Natural killer cell (primary cell): ENCODE measurements at regions not wholly inside any gene's neighbourhood (a gene's known extent, or its start where the extent isn't known, plus 50 kb on each side); places are given as distances from the start of the nearest gene placed in this dataset.

Source experiments
- ATAC-seq, 3 donors: fragments of 150-1000 bp in 2 of 3; fragments of 200-7000 bp in 1 of 3; cut with Tn5 transposase; 1 replicate in 1 of 3; 2 replicates in 2 of 3; pipeline ENCODE4 v1.10.0; 2021; ENCODE audit warnings: mild to moderate bottlenecking in 2 of 3, moderate library complexity in 2 of 3
- DNase-seq, 2 donors: peaks; one replicate each; pipeline versions ENCODE4 v3.0.0 to v3.0.0-alpha.2; 2013 to 2021; ENCODE audit warnings: mixed read lengths in 1 of 2
- H3K27ac ChIP-seq: one replicate; pipeline ENCODE4 v1.5.1; 2013; ENCODE audit warnings: mild to moderate bottlenecking, low read length
- H3K27me3 ChIP-seq: one replicate; pipeline ENCODE4 v1.6.1; 2013; ENCODE audit warnings: low read length; ENCODE audit not compliant: control insufficient read depth, insufficient read depth
- H3K36me3 ChIP-seq: one replicate; pipeline ENCODE4 v1.6.1; 2013; ENCODE audit warnings: low read length; ENCODE audit not compliant: control insufficient read depth, insufficient read depth
- H3K4me1 ChIP-seq: one replicate; pipeline ENCODE4 v1.6.1; 2013; ENCODE audit warnings: low read length; ENCODE audit not compliant: control insufficient read depth, insufficient read depth
- H3K4me3 ChIP-seq: one replicate; pipeline ENCODE4 v1.5.1; 2013; ENCODE audit warnings: low read length
- H3K9me3 ChIP-seq: one replicate; pipeline ENCODE4 v1.6.1; 2013; ENCODE audit warnings: low read length; ENCODE audit not compliant: control insufficient read depth, insufficient read depth
- H3K27ac Mint-ChIP-seq, 2 donors: one replicate each; pipeline ENCODE4 v1.8.0; 2022; ENCODE audit warnings: mild to moderate bottlenecking in 2 of 2, mixed read lengths in 2 of 2, moderate library complexity in 1 of 2
- H3K27me3 Mint-ChIP-seq, 2 donors: one replicate each; pipeline ENCODE4 v1.8.0; 2022; ENCODE audit warnings: low read depth in 2 of 2, mixed read lengths in 2 of 2
- H3K36me3 Mint-ChIP-seq: one replicate; pipeline ENCODE4 v1.8.0; 2022; ENCODE audit warnings: mixed read lengths
- H3K4me1 Mint-ChIP-seq, 2 donors: one replicate each; pipeline ENCODE4 v1.8.0; 2022; ENCODE audit warnings: mixed read lengths in 2 of 2
- H3K4me3 Mint-ChIP-seq: one replicate; pipeline ENCODE4 v1.8.0; 2022; ENCODE audit warnings: mild to moderate bottlenecking, moderate library complexity, mixed read lengths
- H3K9me3 Mint-ChIP-seq, 2 donors: one replicate each; pipeline ENCODE4 v1.8.0; 2022; ENCODE audit warnings: mixed read lengths in 2 of 2
- CTCF ChIP-seq: fragments of 200-600 bp; IDR thresholded peaks from one replicate; pipeline ENCODE4 v1.8.0; 2022; ENCODE audit warnings: antibody characterized with exemption
- WGBS: methylation state at CpG from one replicate; pipeline ENCODE4 v1.1.7; 2013; ENCODE audit warnings: missing lambda C conversion rate; ENCODE audit not compliant: insufficient coverage; 5-methylcytosine and 5-hydroxymethylcytosine counted together
- intact Hi-C: fragments of 100-400 bp; cut with micrococcal nuclease; formaldehyde crosslinking; loops from one replicate; pipeline ENCODE4 v1.14.2; 2022

GRCh38 chr2:12243381-12243780 lies 473.4 kb upstream of the TRIB2 start:
- Histone ChIP-seq H3K4me3 (no peak overlapping the region), H3K4me1 (no peaks in the 10 kb centered on the region), H3K36me3 (no peaks in the 10 kb centered on the region), H3K9me3 (no peaks in the 10 kb centered on the region), H3K27me3 (no peaks in the 10 kb centered on the region), H3K27ac (no peak overlapping the region)
- intact Hi-C loops, result no loop called here
- no peaks in the 10 kb centered on the region for H3K4me1 Mint-ChIP-seq
- H3K27ac Mint-ChIP-seq, result no peak overlapping the region
- DNase-seq (no peak), ATAC-seq (no peak)
- peaks cover 10 to 40% of the 10 kb centered on the region in 2 donors for H3K27me3 Mint-ChIP-seq
- H3K9me3 Mint-ChIP-seq, result no peaks in the 10 kb centered on the region
- no peaks in the 10 kb centered on the region for H3K36me3 Mint-ChIP-seq
- H3K4me3 Mint-ChIP-seq, result no peak overlapping the region
- 97% methylated on average over 2 of the region's 2 CpGs for WGBS
- no peak for TF ChIP-seq CTCF

GRCh38 chr2:12244070-12244469 lies 472.7 kb upstream of the TRIB2 start:
- no peak for DNase-seq
- Mint-ChIP-seq H3K36me3 (no peaks in the 10 kb centered on the region), H3K4me3 (no peak overlapping the region), H3K4me1 (no peaks in the 10 kb centered on the region), H3K27ac (no peak overlapping the region), H3K9me3 (no peaks in the 10 kb centered on the region), H3K27me3 (peaks cover 6 to 40% of the 10 kb centered on the region in 2 donors)
- no peak for TF ChIP-seq CTCF
- Histone ChIP-seq H3K4me1 (no peaks in the 10 kb centered on the region), H3K27me3 (no peaks in the 10 kb centered on the region), H3K36me3 (no peaks in the 10 kb centered on the region), H3K4me3 (no peak overlapping the region), H3K9me3 (no peaks in the 10 kb centered on the region), H3K27ac (no peak overlapping the region)
- no CpG with 5 or more reads among the region's 3 CpGs for WGBS
- ATAC-seq, result no peak
- intact Hi-C loops, result no loop called here

- H3K9me3 ChIP-seq, result no peaks in the 10 kb centered on the region
Observed at GRCh38 chr2:12251121-12251520, 465.6 kb upstream of the TRIB2 start.

More at GRCh38 chr2:12251121-12251520, 465.6 kb upstream of the TRIB2 start:
- Mint-ChIP-seq H3K27me3 (peaks cover 6% of the 10 kb centered on the region in 2 donors), H3K4me1 (no peaks in the 10 kb centered on the region), H3K9me3 (peaks cover 0 to 2% of the 10 kb centered on the region in 2 donors), H3K4me3 (no peak overlapping the region), H3K27ac (no peak overlapping the region), H3K36me3 (no peaks in the 10 kb centered on the region)
- no peak for TF ChIP-seq CTCF
- no peaks in the 10 kb centered on the region for H3K36me3 ChIP-seq
- WGBS, result no CpG with 5 or more reads among the region's 2 CpGs
- no peak for ATAC-seq
- no peak overlapping the region for H3K4me3 ChIP-seq
- intact Hi-C loops, result no loop called here
- no peaks in the 10 kb centered on the region for H3K4me1 ChIP-seq
- H3K27me3 ChIP-seq, result no peaks in the 10 kb centered on the region
- H3K27ac ChIP-seq, result no peak overlapping the region
- no peak for DNase-seq
